GM19240 (cell line): ENCODE measurements at regions not wholly inside any gene's neighbourhood (a gene's known extent, or its start where the extent isn't known, plus 50 kb on each side); places are given as distances from the start of the nearest gene placed in this dataset.

ENCODE experiments used
- DNase-seq: peaks from one replicate; pipeline ENCODE4 v3.0.0; 2011; ENCODE audit warnings: low spot score; ENCODE audit not compliant: insufficient read length

GRCh38 chr18:27763341-27763740 is 413.6 kb downstream of the CDH2 start:
- no peak for DNase-seq

- no peak for DNase-seq
These were observed 414.9 kb downstream of the CDH2 start for GRCh38 chr18:27762054-27762453.

- DNase-seq = no peak
These were observed 424.0 kb downstream of the CDH2 start for GRCh38 chr18:27752944-27753343.

GRCh38 chr18:27750923-27751322 is 426.0 kb downstream of the CDH2 start:
- DNase-seq = no peak

GRCh38 chr18:27750014-27750413 is 426.9 kb downstream of the CDH2 start:
- DNase-seq = no peak

- DNase-seq = no peak
These were observed 427.7 kb downstream of the CDH2 start for GRCh38 chr18:27749194-27749593.

GRCh38 chr18:27746241-27746640 is 430.7 kb downstream of the CDH2 start:
- no peak for DNase-seq

- DNase-seq = no peak
These were observed 441.8 kb downstream of the CDH2 start for GRCh38 chr18:27735117-27735516.

GRCh38 chr18:27731211-27731610 is 445.7 kb downstream of the CDH2 start:
- DNase-seq = no peak

GRCh38 chr18:27728659-27729058 is 448.3 kb downstream of the CDH2 start:
- DNase-seq = no peak

- no peak for DNase-seq
These were observed 452.6 kb downstream of the CDH2 start for GRCh38 chr18:27724362-27724761.

- DNase-seq = no peak
These were observed 453.8 kb downstream of the CDH2 start for GRCh38 chr18:27723168-27723567.

- DNase-seq = no peak
These were observed 457.2 kb downstream of the CDH2 start for GRCh38 chr18:27719680-27720079.

- DNase-seq = no peak
These were observed 459.1 kb downstream of the CDH2 start for GRCh38 chr18:27717816-27718215.

GRCh38 chr18:27717250-27717649 is 459.7 kb downstream of the CDH2 start:
- no peak for DNase-seq

GRCh38 chr18:27715751-27716150 is 461.2 kb downstream of the CDH2 start:
- DNase-seq = no peak

- no peak for DNase-seq
These were observed 463.2 kb downstream of the CDH2 start for GRCh38 chr18:27713738-27714095.

GRCh38 chr18:27713037-27713737 is 463.7 kb downstream of the CDH2 start:
- DNase-seq = no peak

- no peak for DNase-seq
These were observed 464.9 kb downstream of the CDH2 start for GRCh38 chr18:27712066-27712465.

GRCh38 chr18:27711382-27711781 is 465.5 kb downstream of the CDH2 start:
- no peak for DNase-seq

- no peak for DNase-seq
These were observed 467.6 kb downstream of the CDH2 start for GRCh38 chr18:27709344-27709743.

GRCh38 chr18:27707201-27707600 is 469.7 kb downstream of the CDH2 start:
- DNase-seq = no peak

- DNase-seq = no peak
These were observed 472.1 kb downstream of the CDH2 start for GRCh38 chr18:27704736-27705361.
